ENCODE measurements at regions not wholly inside any gene's neighbourhood (a gene's known extent, or its start where the extent isn't known, plus 50 kb on each side); places are given as distances from the start of the nearest gene placed in this dataset.

DNA sequence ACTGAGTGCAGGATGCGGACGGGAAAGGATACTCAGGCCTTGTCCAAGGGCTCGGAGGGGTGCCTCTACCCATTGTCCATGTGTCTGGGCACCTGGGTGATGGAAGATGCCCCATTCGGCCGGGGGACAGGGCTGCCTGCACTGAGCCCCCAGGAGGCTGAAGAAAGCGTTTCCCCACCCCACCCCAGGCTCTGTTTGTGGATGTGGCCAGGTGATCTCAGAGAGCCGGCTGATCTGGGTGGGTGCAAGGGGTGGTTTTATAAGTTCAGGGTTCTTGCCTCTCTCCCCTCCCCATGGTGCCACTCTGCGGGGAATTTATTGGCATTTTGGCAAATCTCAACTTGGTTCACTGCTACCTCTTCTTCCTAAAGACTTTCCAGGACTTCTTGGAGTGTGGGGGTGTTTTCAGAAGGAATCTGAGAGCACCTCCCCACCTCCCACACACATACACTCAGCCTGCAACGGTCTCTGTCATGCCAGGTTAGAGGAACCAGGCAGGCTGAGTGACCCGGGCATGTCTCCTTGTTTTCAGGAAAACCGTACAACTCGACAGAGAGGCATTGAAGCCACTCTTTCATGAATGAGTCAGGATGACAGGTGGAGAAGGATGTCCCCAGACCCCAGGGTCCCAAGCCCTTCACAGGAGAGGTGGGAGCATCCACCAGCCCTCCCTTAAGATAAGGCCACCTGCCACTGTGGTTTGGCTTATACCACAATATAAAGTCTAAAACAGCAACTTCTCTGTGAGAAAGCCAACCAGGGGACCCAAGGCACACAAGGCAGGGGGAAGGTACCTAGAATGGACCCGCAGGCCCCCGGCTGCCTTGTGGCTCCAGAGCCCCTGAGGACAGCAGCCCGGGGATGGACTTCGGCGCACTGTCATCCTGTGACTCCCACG lies 174.9 kb downstream of the ETS2 start:
- no peak for TF ChIP-seq CTCF (IDR thresholded peaks at IDR 0.05; ENCODE audit: borderline replicate concordance, insufficient read depth, low read depth, low read length)
- no peak overlapping the region for H3K4me3 ChIP-seq (ENCODE audit: low read depth, low read length)

GRCh38 chr21:38979271-38980121 lies 173.8 kb downstream of the ETS2 start:
- H3K4me3 ChIP-seq (ENCODE audit: low read depth, low read length), result no peak overlapping the region
- TF ChIP-seq CTCF (IDR thresholded peaks at IDR 0.05; ENCODE audit: borderline replicate concordance, insufficient read depth, low read depth, low read length), result no peak

GRCh38 chr21:38976900-38977299 lies 171.2 kb downstream of the ETS2 start:
- H3K4me3 ChIP-seq (ENCODE audit: low read depth, low read length), result no peak overlapping the region
- TF ChIP-seq CTCF (IDR thresholded peaks at IDR 0.05; ENCODE audit: borderline replicate concordance, insufficient read depth, low read depth, low read length), result no peak

DNA sequence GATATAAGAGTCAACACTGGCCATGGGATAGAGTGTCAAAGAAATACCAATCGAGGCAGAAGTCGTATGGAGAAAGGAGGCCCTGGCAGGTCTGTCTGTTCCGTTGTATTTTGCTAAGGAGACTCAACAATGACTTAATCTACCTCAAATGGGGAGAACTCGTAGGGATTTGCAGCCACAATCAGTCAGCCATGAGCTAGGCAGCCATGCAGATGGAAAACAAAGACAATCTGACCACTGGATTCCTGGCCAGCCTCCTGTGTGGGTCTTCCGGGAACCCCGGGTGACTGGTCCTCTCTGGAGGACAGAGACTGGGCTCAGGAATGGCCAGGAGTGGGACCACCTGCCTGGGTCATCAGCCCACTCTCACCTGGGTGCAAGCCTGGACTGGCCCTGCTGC lies 167.8 kb downstream of the ETS2 start:
- no peak overlapping the region for H3K4me3 ChIP-seq (ENCODE audit: low read depth, low read length)
- TF ChIP-seq CTCF (IDR thresholded peaks at IDR 0.05; ENCODE audit: borderline replicate concordance, insufficient read depth, low read depth, low read length), result no peak

DNA sequence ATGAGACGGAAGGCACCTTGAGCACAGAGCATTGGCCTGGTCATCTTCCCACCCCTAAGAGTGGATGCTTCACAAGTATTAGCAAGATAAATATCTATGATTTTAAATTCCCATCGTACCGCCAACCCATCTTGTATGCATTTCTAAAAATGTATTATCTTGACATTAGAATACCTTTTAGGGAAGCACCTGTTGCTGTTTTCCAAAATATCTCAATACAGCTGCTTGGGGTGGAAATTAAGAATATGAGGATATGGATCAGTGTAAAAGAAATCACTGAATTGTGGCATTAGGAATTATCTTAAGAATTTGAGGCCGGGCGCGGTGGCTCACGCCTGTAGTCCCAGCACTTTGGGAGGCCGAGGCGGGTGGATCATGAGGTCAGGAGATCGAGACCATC lies 166.3 kb downstream of the ETS2 start:
- TF ChIP-seq CTCF (IDR thresholded peaks at IDR 0.05; ENCODE audit: borderline replicate concordance, insufficient read depth, low read depth, low read length), result no peak
- H3K4me3 ChIP-seq (ENCODE audit: low read depth, low read length), result no peak overlapping the region

DNA sequence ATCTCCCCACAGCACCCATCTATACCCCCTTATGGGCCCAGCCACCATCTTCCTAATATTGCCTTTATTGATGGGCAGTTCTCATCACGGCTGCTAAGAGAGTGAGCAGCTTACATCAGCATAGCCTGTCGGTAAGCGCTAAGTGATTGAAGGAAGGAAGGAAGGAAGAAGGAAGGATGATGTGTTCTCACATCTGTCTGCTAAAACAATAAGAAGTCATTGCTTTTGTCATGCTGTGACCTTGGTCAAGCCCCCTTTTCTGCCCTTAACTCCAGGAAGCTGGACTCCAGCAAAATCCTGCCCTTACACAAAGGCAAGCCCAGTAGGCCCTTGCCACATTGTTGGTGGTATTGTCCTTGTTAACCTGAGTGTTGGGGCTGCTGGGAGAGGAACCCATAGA lies 165.0 kb downstream of the ETS2 start:
- no peak overlapping the region for H3K4me3 ChIP-seq (ENCODE audit: low read depth, low read length)
- TF ChIP-seq CTCF (IDR thresholded peaks at IDR 0.05; ENCODE audit: borderline replicate concordance, insufficient read depth, low read depth, low read length), result no peak

Measured in GM12875 (cell line).